ENCODE measurements at regions not wholly inside any gene's neighbourhood (a gene's known extent, or its start where the extent isn't known, plus 50 kb on each side); places are given as distances from the start of the nearest gene placed in this dataset.

GRCh38 chr4:159516556-159517140, 413.8 kb downstream of the RAPGEF2 start:
- no peak overlapping the region for H3K27ac ChIP-seq (ENCODE audit: low read length)
- no peaks in the 10 kb centered on the region for H3K36me3 ChIP-seq (ENCODE audit: control insufficient read depth, insufficient read depth, low read length)
- no peaks in the 10 kb centered on the region for H3K27me3 ChIP-seq (ENCODE audit: control insufficient read depth, insufficient read depth, low read length)
- H3K4me3 ChIP-seq (ENCODE audit: low read length) = no peak overlapping the region
- no peak for DNase-seq (ENCODE audit: low read depth, low spot score)
- H3K9me3 ChIP-seq (ENCODE audit: control insufficient read depth, insufficient read depth, low read length) = no peaks in the 10 kb centered on the region
- no peaks in the 10 kb centered on the region for H3K4me1 ChIP-seq (ENCODE audit: control insufficient read depth, insufficient read depth, low read length)

- no CpG with 5 or more reads among the region's 4 CpGs for WGBS (ENCODE audit: insufficient coverage, insufficient read length)
- Histone ChIP-seq H3K36me3 (ENCODE audit: control insufficient read depth, insufficient read depth, low read length) (no peaks in the 10 kb centered on the region), H3K4me3 (ENCODE audit: low read length) (no peak overlapping the region), H3K4me1 (ENCODE audit: control insufficient read depth, insufficient read depth, low read length) (no peaks in the 10 kb centered on the region), H3K27me3 (ENCODE audit: control insufficient read depth, insufficient read depth, low read length) (no peaks in the 10 kb centered on the region), H3K27ac (ENCODE audit: low read length) (no peak overlapping the region), H3K9me3 (ENCODE audit: control insufficient read depth, insufficient read depth, low read length) (no peaks in the 10 kb centered on the region)
- DNase-seq (ENCODE audit: low read depth, low spot score) = no peak
Measured at GRCh38 chr4:159520074-159520473, 417.2 kb downstream of the RAPGEF2 start.

DNA sequence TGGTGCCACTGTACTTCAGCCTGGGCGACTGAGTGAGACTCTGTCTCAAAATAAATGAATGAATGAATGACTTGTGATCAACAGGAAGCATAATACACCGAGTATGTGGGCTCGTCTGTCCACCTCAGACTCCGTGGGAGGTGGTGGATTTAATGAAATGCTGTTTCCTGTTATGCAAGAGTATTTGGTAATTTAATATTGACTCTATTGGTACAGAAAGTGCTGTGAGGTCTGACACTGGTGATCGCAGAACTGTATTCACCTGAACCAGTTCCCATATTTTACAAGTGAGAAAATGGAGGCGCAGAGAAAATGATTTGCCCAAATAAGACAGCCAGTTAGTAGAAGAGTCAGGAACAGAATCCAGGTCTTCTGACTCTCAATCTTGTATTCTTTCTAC, 423.3 kb downstream of the RAPGEF2 start:
- H3K27me3 ChIP-seq (ENCODE audit: control insufficient read depth, insufficient read depth, low read length) = no peaks in the 10 kb centered on the region
- WGBS (ENCODE audit: insufficient coverage, insufficient read length) = no CpG with 5 or more reads among the region's 6 CpGs
- no peak for DNase-seq (ENCODE audit: low read depth, low spot score)
- no peak overlapping the region for H3K27ac ChIP-seq (ENCODE audit: low read length)
- no peaks in the 10 kb centered on the region for H3K4me1 ChIP-seq (ENCODE audit: control insufficient read depth, insufficient read depth, low read length)
- H3K36me3 ChIP-seq (ENCODE audit: control insufficient read depth, insufficient read depth, low read length) = no peaks in the 10 kb centered on the region
- no peak overlapping the region for H3K4me3 ChIP-seq (ENCODE audit: low read length)
- no peaks in the 10 kb centered on the region for H3K9me3 ChIP-seq (ENCODE audit: control insufficient read depth, insufficient read depth, low read length)

GRCh38 chr4:159534655-159535054, 431.8 kb downstream of the RAPGEF2 start:
- H3K36me3 ChIP-seq (ENCODE audit: control insufficient read depth, insufficient read depth, low read length) = no peaks in the 10 kb centered on the region
- DNase-seq (ENCODE audit: low read depth, low spot score) = no peak
- H3K27ac ChIP-seq (ENCODE audit: low read length) = no peak overlapping the region
- WGBS (ENCODE audit: insufficient coverage, insufficient read length) = no CpG with 5 or more reads among the region's 1 CpG
- no peaks in the 10 kb centered on the region for H3K9me3 ChIP-seq (ENCODE audit: control insufficient read depth, insufficient read depth, low read length)
- no peaks in the 10 kb centered on the region for H3K27me3 ChIP-seq (ENCODE audit: control insufficient read depth, insufficient read depth, low read length)
- no peak overlapping the region for H3K4me3 ChIP-seq (ENCODE audit: low read length)
- no peaks in the 10 kb centered on the region; the same call in 1 of the 2 replicates for H3K4me1 ChIP-seq (ENCODE audit: control insufficient read depth, insufficient read depth, low read length)

- DNase-seq (ENCODE audit: low read depth, low spot score) = no peak
- peaks cover 2% of the 10 kb centered on the region; the same call in 1 of the 2 replicates for H3K4me1 ChIP-seq (ENCODE audit: control insufficient read depth, insufficient read depth, low read length)
- H3K4me3 ChIP-seq (ENCODE audit: low read length) = no peak overlapping the region
- H3K27me3 ChIP-seq (ENCODE audit: control insufficient read depth, insufficient read depth, low read length) = no peaks in the 10 kb centered on the region
- no peak overlapping the region for H3K27ac ChIP-seq (ENCODE audit: low read length)
- no peaks in the 10 kb centered on the region for H3K36me3 ChIP-seq (ENCODE audit: control insufficient read depth, insufficient read depth, low read length)
- no peaks in the 10 kb centered on the region for H3K9me3 ChIP-seq (ENCODE audit: control insufficient read depth, insufficient read depth, low read length)
- no CpG with 5 or more reads among the region's 8 CpGs for WGBS (ENCODE audit: insufficient coverage, insufficient read length)
Measured at GRCh38 chr4:159538556-159538955, 435.7 kb downstream of the RAPGEF2 start.

- no peak overlapping the region for H3K4me3 ChIP-seq (ENCODE audit: low read length)
- peaks cover 2% of the 10 kb centered on the region; the same call in 1 of the 2 replicates for H3K4me1 ChIP-seq (ENCODE audit: control insufficient read depth, insufficient read depth, low read length)
- no peak for DNase-seq (ENCODE audit: low read depth, low spot score)
- H3K36me3 ChIP-seq (ENCODE audit: control insufficient read depth, insufficient read depth, low read length) = no peaks in the 10 kb centered on the region
- H3K9me3 ChIP-seq (ENCODE audit: control insufficient read depth, insufficient read depth, low read length) = no peaks in the 10 kb centered on the region
- H3K27me3 ChIP-seq (ENCODE audit: control insufficient read depth, insufficient read depth, low read length) = no peaks in the 10 kb centered on the region
- no peak overlapping the region for H3K27ac ChIP-seq (ENCODE audit: low read length)
Measured at GRCh38 chr4:159540038-159540437, 437.2 kb downstream of the RAPGEF2 start.

- WGBS (ENCODE audit: insufficient coverage, insufficient read length) = no CpG with 5 or more reads among the region's 4 CpGs
- Histone ChIP-seq H3K27ac (ENCODE audit: low read length) (no peak overlapping the region), H3K4me3 (ENCODE audit: low read length) (no peak overlapping the region), H3K27me3 (ENCODE audit: control insufficient read depth, insufficient read depth, low read length) (no peaks in the 10 kb centered on the region), H3K36me3 (ENCODE audit: control insufficient read depth, insufficient read depth, low read length) (no peaks in the 10 kb centered on the region), H3K9me3 (ENCODE audit: control insufficient read depth, insufficient read depth, low read length) (no peaks in the 10 kb centered on the region), H3K4me1 (ENCODE audit: control insufficient read depth, insufficient read depth, low read length) (peaks cover 2% of the 10 kb centered on the region; the same call in 1 of the 2 replicates)
- DNase-seq (ENCODE audit: low read depth, low spot score) = no peak
Measured at GRCh38 chr4:159540501-159540900, 437.6 kb downstream of the RAPGEF2 start.

- Histone ChIP-seq H3K4me1 (ENCODE audit: control insufficient read depth, insufficient read depth, low read length) (peaks cover 2% of the 10 kb centered on the region; the same call in 1 of the 2 replicates), H3K9me3 (ENCODE audit: control insufficient read depth, insufficient read depth, low read length) (no peaks in the 10 kb centered on the region), H3K4me3 (ENCODE audit: low read length) (no peak overlapping the region), H3K36me3 (ENCODE audit: control insufficient read depth, insufficient read depth, low read length) (no peaks in the 10 kb centered on the region), H3K27ac (ENCODE audit: low read length) (no peak overlapping the region), H3K27me3 (ENCODE audit: control insufficient read depth, insufficient read depth, low read length) (no peaks in the 10 kb centered on the region)
- no CpG with 5 or more reads among the region's 2 CpGs for WGBS (ENCODE audit: insufficient coverage, insufficient read length)
- no peak for DNase-seq (ENCODE audit: low read depth, low spot score)
Measured at GRCh38 chr4:159541143-159541542, 438.3 kb downstream of the RAPGEF2 start.

DNA sequence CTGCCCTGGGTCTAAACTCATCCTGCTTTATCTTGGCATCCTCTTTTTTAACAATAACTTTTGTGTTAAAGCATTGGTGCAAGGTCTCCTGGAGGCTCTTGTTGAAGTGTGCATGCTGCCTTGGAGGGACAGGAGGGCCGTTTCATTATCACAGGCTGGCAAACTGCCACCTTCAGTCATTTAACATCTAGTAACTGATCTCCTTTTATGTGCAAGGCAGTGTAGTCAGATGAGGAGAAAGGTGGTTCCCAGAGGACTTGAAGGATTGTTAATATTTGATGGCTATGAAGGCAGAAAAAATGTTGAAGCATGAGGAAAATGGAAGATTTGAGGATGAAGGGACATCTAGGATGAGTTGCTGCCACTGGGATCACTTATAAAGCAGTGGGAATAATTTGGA, 439.4 kb downstream of the RAPGEF2 start:
- H3K4me1 ChIP-seq (ENCODE audit: control insufficient read depth, insufficient read depth, low read length) = peaks cover 2% of the 10 kb centered on the region; the same call in 1 of the 2 replicates
- H3K27me3 ChIP-seq (ENCODE audit: control insufficient read depth, insufficient read depth, low read length) = no peaks in the 10 kb centered on the region
- WGBS (ENCODE audit: insufficient coverage, insufficient read length) = no CpG with 5 or more reads among the region's 1 CpG
- DNase-seq (ENCODE audit: low read depth, low spot score) = no peak
- H3K4me3 ChIP-seq (ENCODE audit: low read length) = no peak overlapping the region
- no peak overlapping the region for H3K27ac ChIP-seq (ENCODE audit: low read length)
- H3K36me3 ChIP-seq (ENCODE audit: control insufficient read depth, insufficient read depth, low read length) = no peaks in the 10 kb centered on the region
- H3K9me3 ChIP-seq (ENCODE audit: control insufficient read depth, insufficient read depth, low read length) = no peaks in the 10 kb centered on the region

DNA sequence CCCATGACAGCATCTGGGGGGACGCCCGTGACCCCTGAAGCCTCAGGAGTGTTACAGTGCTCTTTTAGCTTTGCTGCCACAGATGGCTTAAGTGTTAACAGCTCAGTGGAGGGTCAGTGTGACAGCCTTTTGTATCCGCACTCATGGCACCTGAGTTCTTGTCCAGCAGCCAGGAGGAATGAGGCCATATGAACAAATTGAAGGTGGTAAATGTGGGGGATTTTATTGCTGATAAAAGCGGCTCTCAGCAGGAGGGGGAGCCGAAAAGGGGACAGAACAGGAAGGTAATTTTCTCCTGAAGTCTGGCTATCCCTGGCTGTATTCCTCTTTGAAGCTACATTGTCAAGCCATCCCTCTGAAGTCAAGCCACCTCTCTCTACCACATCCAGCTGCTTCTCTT, 441.0 kb downstream of the RAPGEF2 start:
- Histone ChIP-seq H3K27ac (ENCODE audit: low read length) (no peak overlapping the region), H3K4me3 (ENCODE audit: low read length) (no peak overlapping the region), H3K9me3 (ENCODE audit: control insufficient read depth, insufficient read depth, low read length) (no peaks in the 10 kb centered on the region), H3K27me3 (ENCODE audit: control insufficient read depth, insufficient read depth, low read length) (no peaks in the 10 kb centered on the region), H3K36me3 (ENCODE audit: control insufficient read depth, insufficient read depth, low read length) (no peaks in the 10 kb centered on the region), H3K4me1 (ENCODE audit: control insufficient read depth, insufficient read depth, low read length) (peaks cover 2% of the 10 kb centered on the region; the same call in 1 of the 2 replicates)
- WGBS (ENCODE audit: insufficient coverage, insufficient read length) = no CpG with 5 or more reads among the region's 5 CpGs
- no peak for DNase-seq (ENCODE audit: low read depth, low spot score)

DNA sequence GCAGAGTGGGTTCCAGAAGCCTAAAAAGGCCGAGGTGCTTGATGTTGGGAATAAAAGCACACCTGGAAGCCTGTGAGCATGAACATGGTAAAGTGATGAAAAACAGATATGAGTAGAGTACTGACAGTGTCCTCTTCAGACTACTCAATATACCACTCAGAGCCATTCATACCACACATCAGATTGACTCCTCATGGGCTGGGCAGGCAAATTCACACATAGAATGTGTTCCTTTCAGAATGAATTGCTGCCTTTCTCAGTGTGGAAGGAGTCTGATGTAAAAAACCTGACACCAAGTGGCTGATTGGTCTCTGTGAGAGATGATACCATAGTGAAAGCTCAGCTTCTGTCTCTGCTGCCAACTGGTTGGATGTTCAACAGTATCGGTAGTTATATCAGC, 442.7 kb downstream of the RAPGEF2 start:
- Histone ChIP-seq H3K4me1 (ENCODE audit: control insufficient read depth, insufficient read depth, low read length) (no peaks in the 10 kb centered on the region), H3K4me3 (ENCODE audit: low read length) (no peak overlapping the region), H3K36me3 (ENCODE audit: control insufficient read depth, insufficient read depth, low read length) (no peaks in the 10 kb centered on the region), H3K9me3 (ENCODE audit: control insufficient read depth, insufficient read depth, low read length) (no peaks in the 10 kb centered on the region), H3K27me3 (ENCODE audit: control insufficient read depth, insufficient read depth, low read length) (no peaks in the 10 kb centered on the region), H3K27ac (ENCODE audit: low read length) (no peak overlapping the region)
- no peak for DNase-seq (ENCODE audit: low read depth, low spot score)
- no CpG with 5 or more reads among the region's 2 CpGs for WGBS (ENCODE audit: insufficient coverage, insufficient read length)

Data from iPS DF 6.9 (cell line).